ENCODE measurements at regions not wholly inside any gene's neighbourhood (a gene's known extent, or its start where the extent isn't known, plus 50 kb on each side); places are given as distances from the start of the nearest gene placed in this dataset.

DNA sequence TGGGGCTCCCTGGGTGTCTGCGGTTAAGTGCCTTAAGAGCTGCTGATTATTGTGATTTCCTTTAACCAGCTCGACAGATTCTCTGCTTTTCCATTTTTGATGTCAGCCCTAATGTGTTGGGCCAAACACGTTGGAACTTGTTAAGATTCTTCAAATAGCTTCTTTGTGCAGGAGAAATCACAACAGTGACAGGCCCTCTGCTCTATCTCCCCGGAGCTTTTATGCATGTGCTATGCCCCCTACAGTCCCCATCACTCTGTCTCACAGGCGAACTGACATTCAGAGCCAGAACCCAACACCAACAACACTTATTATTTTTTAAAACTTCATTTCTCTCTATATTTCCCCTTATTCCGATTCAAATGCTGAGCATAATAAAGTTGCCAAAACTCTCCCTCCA is 371.7 kb upstream of the CELF4 start:
- no peaks in the 10 kb centered on the region for H3K9me3 ChIP-seq (ENCODE audit: insufficient read depth, low read depth, low read length)
- H3K27me3 ChIP-seq (ENCODE audit: insufficient read depth, low read length) = no peaks in the 10 kb centered on the region
- no peak overlapping the region for H3K27ac ChIP-seq (ENCODE audit: low read depth, low read length)
- no peak overlapping the region for H3K9ac ChIP-seq (ENCODE audit: low read depth, low read length)
- no peaks in the 10 kb centered on the region for H3K36me3 ChIP-seq (ENCODE audit: insufficient read depth, low read length)
- no peaks in the 10 kb centered on the region for H3K4me1 ChIP-seq (ENCODE audit: insufficient read depth, low read length)
- 82% methylated on average over 6 of the region's 6 CpGs for WGBS
- no peak overlapping the region for H3K4me3 ChIP-seq (ENCODE audit: low read length)

DNA sequence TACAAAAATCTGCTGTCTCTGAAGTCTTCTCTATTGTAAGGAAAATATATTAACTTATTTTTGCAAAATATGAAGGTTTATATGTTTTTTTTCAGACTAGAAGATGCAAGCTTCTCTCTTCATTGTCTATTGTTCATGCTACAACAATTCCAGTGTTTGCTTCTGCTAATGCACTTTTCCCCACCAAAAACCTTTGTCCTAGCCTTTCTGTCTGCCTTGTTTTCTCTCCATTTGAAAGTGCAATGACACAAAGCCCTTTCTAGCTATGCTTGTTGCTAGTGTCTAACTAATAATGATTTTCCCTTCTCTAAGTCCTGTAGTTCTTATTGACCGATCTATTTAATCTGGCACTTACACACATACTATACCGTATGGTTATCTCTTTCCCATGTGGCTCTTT is 369.5 kb upstream of the CELF4 start:
- Histone ChIP-seq H3K9me3 (ENCODE audit: insufficient read depth, low read depth, low read length) (peaks cover 13% of the 10 kb centered on the region; the same call in 1 of the 2 replicates), H3K36me3 (ENCODE audit: insufficient read depth, low read length) (no peaks in the 10 kb centered on the region), H3K4me3 (ENCODE audit: low read length) (no peak overlapping the region), H3K27ac (ENCODE audit: low read depth, low read length) (no peak overlapping the region), H3K27me3 (ENCODE audit: insufficient read depth, low read length) (no peaks in the 10 kb centered on the region), H3K4me1 (ENCODE audit: insufficient read depth, low read length) (no peaks in the 10 kb centered on the region), H3K9ac (ENCODE audit: low read depth, low read length) (no peak overlapping the region)
- WGBS = 98% methylated on average over 2 of the region's 2 CpGs

DNA sequence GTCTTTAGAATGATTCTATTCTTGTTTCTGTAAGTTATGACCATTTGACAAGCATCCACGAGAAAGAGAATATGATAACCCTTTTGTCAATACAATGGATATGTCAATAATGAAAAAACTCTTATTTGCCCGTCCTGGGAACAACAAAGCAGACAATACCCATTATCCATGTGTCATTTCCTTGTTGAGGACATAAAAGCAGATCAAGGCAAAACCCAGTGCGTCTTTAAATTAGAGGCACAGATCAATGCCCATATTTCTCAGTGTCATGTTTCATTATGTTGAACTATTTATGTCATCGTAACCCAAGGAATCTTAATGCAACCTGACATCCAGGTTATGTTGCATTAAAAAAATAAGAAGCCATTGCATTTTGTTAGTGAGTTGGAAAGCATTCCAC is 365.0 kb upstream of the CELF4 start:
- WGBS = 89% methylated on average over 4 of the region's 4 CpGs
- no peak overlapping the region for H3K27ac ChIP-seq (ENCODE audit: low read depth, low read length)
- no peaks in the 10 kb centered on the region for H3K4me1 ChIP-seq (ENCODE audit: insufficient read depth, low read length)
- H3K27me3 ChIP-seq (ENCODE audit: insufficient read depth, low read length) = no peaks in the 10 kb centered on the region
- H3K4me3 ChIP-seq (ENCODE audit: low read length) = no peak overlapping the region
- no peak overlapping the region for H3K9ac ChIP-seq (ENCODE audit: low read depth, low read length)
- H3K9me3 ChIP-seq (ENCODE audit: insufficient read depth, low read depth, low read length) = peaks cover 13% of the 10 kb centered on the region; the same call in 1 of the 2 replicates
- H3K36me3 ChIP-seq (ENCODE audit: insufficient read depth, low read length) = no peaks in the 10 kb centered on the region

DNA sequence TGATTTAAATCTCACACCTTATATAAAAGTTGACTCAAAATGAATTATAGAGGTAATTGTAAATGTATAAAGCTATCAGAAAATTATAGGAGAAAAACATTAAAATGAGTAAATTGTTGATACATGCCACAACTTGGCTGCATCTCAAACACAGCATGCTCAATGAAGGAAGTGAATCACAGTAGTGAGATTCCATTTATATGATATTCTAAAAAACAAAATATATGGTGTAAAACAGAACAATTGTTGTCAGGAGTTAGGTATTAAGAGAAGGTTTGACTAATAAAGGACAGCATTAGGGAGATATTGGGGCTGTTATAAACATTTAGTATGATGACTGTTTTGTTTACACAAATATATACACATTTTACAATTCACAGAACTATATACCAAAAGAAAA is 356.6 kb upstream of the CELF4 start:
- Histone ChIP-seq H3K9me3 (ENCODE audit: insufficient read depth, low read depth, low read length) (no peaks in the 10 kb centered on the region), H3K36me3 (ENCODE audit: insufficient read depth, low read length) (no peaks in the 10 kb centered on the region), H3K4me1 (ENCODE audit: insufficient read depth, low read length) (no peaks in the 10 kb centered on the region), H3K27me3 (ENCODE audit: insufficient read depth, low read length) (no peaks in the 10 kb centered on the region), H3K9ac (ENCODE audit: low read depth, low read length) (no peak overlapping the region), H3K4me3 (ENCODE audit: low read length) (no peak overlapping the region), H3K27ac (ENCODE audit: low read depth, low read length) (no peak overlapping the region)

DNA sequence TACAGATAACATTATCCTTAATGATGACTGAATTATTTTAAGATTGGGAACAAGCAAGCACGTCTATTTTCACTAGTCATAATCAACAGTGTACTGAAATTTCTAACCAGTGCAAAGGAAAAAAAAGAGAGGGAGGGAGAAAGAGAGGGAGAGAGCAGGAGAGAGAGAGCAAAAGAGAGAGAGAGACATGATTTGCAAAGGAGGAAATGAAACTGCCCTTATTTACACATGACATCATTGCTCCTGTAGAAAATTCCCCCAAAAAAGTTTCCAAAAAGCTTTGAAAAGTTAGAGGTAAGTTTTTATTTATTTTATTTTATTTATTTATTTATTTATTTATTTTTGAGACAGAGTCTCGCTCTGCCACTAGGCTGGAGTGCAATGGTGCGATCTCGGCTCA is 355.3 kb upstream of the CELF4 start:
- H3K27ac ChIP-seq (ENCODE audit: low read depth, low read length) = no peak overlapping the region
- H3K36me3 ChIP-seq (ENCODE audit: insufficient read depth, low read length) = no peaks in the 10 kb centered on the region
- WGBS = 96% methylated on average over 4 of the region's 4 CpGs
- H3K4me3 ChIP-seq (ENCODE audit: low read length) = no peak overlapping the region
- H3K4me1 ChIP-seq (ENCODE audit: insufficient read depth, low read length) = no peaks in the 10 kb centered on the region
- no peaks in the 10 kb centered on the region for H3K9me3 ChIP-seq (ENCODE audit: insufficient read depth, low read depth, low read length)
- H3K27me3 ChIP-seq (ENCODE audit: insufficient read depth, low read length) = no peaks in the 10 kb centered on the region
- H3K9ac ChIP-seq (ENCODE audit: low read depth, low read length) = no peak overlapping the region

DNA sequence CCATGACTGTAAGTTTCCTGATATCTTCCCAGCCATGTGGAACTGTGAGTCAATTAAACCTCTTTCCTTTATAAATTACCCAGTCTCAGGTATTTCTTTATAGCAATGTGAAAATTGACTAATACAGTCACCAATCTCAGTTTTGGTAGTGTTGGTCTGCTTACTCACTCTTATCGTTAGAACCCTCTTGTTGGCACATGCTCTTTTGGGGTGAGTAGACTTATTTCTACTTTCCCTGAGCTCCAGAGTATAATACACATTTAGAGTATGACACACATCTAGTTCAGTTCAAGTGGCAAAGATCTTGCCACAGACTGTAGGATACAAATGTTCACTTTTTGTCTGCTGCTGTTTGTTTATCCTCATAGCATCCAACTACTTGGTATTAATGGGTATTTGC is 347.5 kb upstream of the CELF4 start:
- Histone ChIP-seq H3K27ac (ENCODE audit: low read depth, low read length) (no peak overlapping the region), H3K4me3 (ENCODE audit: low read length) (no peak overlapping the region), H3K9me3 (ENCODE audit: insufficient read depth, low read depth, low read length) (no peaks in the 10 kb centered on the region), H3K9ac (ENCODE audit: low read depth, low read length) (no peak overlapping the region), H3K36me3 (ENCODE audit: insufficient read depth, low read length) (no peaks in the 10 kb centered on the region), H3K27me3 (ENCODE audit: insufficient read depth, low read length) (no peaks in the 10 kb centered on the region), H3K4me1 (ENCODE audit: insufficient read depth, low read length) (no peaks in the 10 kb centered on the region)
- 100% methylated on average over 1 of the region's 1 CpG for WGBS

DNA sequence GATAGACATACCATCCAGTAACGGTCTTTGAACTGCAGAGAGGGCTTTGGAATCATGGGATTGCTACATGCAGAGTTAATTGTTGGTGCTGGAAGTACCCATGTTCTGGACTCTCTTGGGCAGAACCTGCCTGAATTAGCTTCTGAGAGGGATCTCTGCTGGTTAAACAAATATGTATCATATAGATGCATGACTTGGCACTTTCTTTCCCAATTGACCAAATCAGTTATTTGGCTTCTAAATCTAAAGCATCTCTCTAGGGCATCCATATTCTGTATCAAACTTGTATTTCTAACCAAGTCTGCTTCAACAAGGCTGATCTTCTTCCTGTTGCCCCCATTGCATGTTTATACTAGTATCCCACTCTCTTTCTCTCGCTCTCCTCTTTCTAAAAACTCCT is 336.7 kb upstream of the CELF4 start:
- no peaks in the 10 kb centered on the region for H3K9me3 ChIP-seq (ENCODE audit: insufficient read depth, low read depth, low read length)
- no peak overlapping the region for H3K9ac ChIP-seq (ENCODE audit: low read depth, low read length)
- no peak overlapping the region for H3K27ac ChIP-seq (ENCODE audit: low read depth, low read length)
- no peak overlapping the region for H3K4me3 ChIP-seq (ENCODE audit: low read length)
- no peaks in the 10 kb centered on the region for H3K27me3 ChIP-seq (ENCODE audit: insufficient read depth, low read length)
- 94% methylated on average over 2 of the region's 2 CpGs for WGBS
- H3K36me3 ChIP-seq (ENCODE audit: insufficient read depth, low read length) = no peaks in the 10 kb centered on the region
- H3K4me1 ChIP-seq (ENCODE audit: insufficient read depth, low read length) = no peaks in the 10 kb centered on the region

DNA sequence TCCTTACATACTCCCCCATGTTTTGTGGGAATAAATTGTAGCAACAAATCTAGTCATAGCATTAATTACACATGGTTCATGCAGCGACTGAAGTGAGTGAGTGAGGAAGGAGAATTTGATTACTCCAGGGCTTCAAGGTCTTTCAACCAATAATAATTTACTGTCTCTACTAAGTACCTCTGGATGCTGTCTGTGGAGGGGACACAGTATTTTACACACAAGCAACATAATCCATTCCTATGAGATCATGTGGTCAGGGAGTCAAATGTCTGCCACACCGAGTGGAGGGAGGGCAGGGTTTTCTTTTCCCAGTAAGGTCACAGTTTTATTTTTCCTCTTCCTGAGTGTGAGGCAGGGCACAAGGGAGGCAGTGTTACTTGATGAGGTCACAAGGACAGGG is 334.7 kb upstream of the CELF4 start:
- H3K9me3 ChIP-seq (ENCODE audit: insufficient read depth, low read depth, low read length) = no peaks in the 10 kb centered on the region
- no peak overlapping the region for H3K4me3 ChIP-seq (ENCODE audit: low read length)
- H3K9ac ChIP-seq (ENCODE audit: low read depth, low read length) = no peak overlapping the region
- no peak overlapping the region for H3K27ac ChIP-seq (ENCODE audit: low read depth, low read length)
- no peaks in the 10 kb centered on the region for H3K36me3 ChIP-seq (ENCODE audit: insufficient read depth, low read length)
- WGBS = 90% methylated on average over 1 of the region's 2 CpGs
- no peaks in the 10 kb centered on the region for H3K4me1 ChIP-seq (ENCODE audit: insufficient read depth, low read length)
- H3K27me3 ChIP-seq (ENCODE audit: insufficient read depth, low read length) = no peaks in the 10 kb centered on the region

DNA sequence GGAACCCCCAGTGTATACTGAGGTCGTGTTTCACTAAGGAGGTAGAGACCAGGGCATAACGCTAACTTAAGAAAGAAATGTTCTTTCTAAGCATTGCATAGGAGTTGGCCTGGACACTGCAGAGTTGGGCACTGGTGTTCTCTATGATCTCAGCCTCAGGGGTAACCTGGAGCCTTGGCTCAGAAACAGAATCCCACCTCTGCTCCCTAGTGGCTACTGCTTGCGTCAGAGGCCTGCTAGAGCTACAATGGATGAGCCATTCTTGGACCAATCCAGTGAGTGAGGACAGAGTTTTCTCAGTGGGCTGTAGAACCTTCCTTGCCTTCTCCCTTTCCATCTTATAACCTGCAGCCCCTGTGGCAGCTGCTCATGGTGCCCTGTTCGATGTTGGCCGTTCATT is 324.4 kb upstream of the CELF4 start:
- no peaks in the 10 kb centered on the region for H3K36me3 ChIP-seq (ENCODE audit: insufficient read depth, low read length)
- H3K4me3 ChIP-seq (ENCODE audit: low read length) = no peak overlapping the region
- no peaks in the 10 kb centered on the region for H3K9me3 ChIP-seq (ENCODE audit: insufficient read depth, low read depth, low read length)
- 81% methylated on average over 5 of the region's 5 CpGs for WGBS
- no peaks in the 10 kb centered on the region for H3K4me1 ChIP-seq (ENCODE audit: insufficient read depth, low read length)
- no peak overlapping the region for H3K27ac ChIP-seq (ENCODE audit: low read depth, low read length)
- H3K27me3 ChIP-seq (ENCODE audit: insufficient read depth, low read length) = no peaks in the 10 kb centered on the region
- no peak overlapping the region for H3K9ac ChIP-seq (ENCODE audit: low read depth, low read length)

DNA sequence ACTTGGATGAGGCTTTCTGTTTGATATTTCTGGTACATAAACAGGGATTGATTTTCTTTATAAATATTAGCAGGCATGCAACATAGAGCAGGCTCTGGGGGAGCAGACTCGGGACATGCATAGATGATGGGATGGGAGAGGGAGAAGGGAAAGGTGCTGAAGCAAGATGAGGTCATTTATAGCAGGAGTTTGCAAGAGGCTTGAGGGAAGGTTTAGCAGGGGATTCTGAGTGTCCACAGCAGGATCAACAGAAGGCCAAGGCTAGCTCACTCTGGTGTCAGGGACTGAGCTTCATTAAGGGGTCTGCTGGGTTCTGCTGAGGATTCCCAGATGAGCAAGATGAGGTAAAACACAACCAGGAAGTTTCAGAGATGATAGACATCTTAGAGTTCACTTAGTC is 309.1 kb upstream of the CELF4 start:
- H3K9ac ChIP-seq (ENCODE audit: low read depth, low read length) = no peak overlapping the region
- WGBS = 92% methylated on average over 1 of the region's 1 CpG

DNA sequence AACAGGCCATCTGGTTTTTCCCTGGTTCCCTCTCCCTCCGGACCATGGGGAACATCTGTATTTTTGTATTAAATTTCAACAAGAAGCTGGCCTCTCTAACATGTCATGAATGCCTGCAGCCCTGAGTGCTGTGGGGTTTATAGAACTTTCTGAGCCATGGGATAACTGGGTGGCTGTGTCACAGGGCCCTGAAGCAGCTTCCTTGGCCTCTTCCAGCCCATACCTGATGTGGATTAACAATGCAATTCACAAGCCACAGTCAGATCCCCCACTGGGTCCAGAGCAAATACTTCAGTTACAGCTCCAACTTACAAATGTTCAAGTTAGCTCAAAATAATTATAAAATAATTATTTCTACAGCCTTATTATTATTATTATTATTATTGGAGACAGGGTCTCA is 307.8 kb upstream of the CELF4 start:
- no peak overlapping the region for H3K27ac ChIP-seq (ENCODE audit: low read depth, low read length)

More for the DNA sequence above, 309.1 kb upstream of the CELF4 start:
- H3K27ac ChIP-seq (ENCODE audit: low read depth, low read length) = no peak overlapping the region
- H3K4me3 ChIP-seq (ENCODE audit: low read length) = no peak overlapping the region
- no peaks in the 10 kb centered on the region for H3K36me3 ChIP-seq (ENCODE audit: insufficient read depth, low read length)
- H3K9me3 ChIP-seq (ENCODE audit: insufficient read depth, low read depth, low read length) = no peaks in the 10 kb centered on the region
- H3K4me1 ChIP-seq (ENCODE audit: insufficient read depth, low read length) = no peaks in the 10 kb centered on the region
- no peaks in the 10 kb centered on the region for H3K27me3 ChIP-seq (ENCODE audit: insufficient read depth, low read length)

DNA sequence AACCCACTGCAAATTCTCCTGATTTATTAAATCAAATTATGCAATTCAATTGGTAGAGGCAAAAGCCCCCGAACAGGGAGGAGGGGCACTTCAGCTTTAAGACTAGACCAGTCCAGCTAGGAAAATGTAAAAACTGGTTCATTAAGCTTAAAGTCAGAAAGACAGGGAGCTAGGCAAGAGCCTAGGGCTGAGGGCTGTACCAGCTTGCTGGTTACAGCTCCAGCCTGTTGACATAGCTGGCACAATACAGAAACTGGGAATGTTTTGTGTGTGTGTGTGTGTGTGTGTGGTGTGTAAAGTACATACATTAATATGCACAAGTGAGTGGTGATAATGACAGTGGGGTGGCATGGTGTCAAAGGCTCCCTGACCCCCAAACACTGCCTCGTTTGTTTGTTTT is 307.0 kb upstream of the CELF4 start:
- no peaks in the 10 kb centered on the region for H3K36me3 ChIP-seq (ENCODE audit: insufficient read depth, low read length)
- H3K4me1 ChIP-seq (ENCODE audit: insufficient read depth, low read length) = no peaks in the 10 kb centered on the region
- H3K9ac ChIP-seq (ENCODE audit: low read depth, low read length) = no peak overlapping the region
- no peaks in the 10 kb centered on the region for H3K27me3 ChIP-seq (ENCODE audit: insufficient read depth, low read length)
- 89% methylated on average over 2 of the region's 2 CpGs for WGBS
- H3K4me3 ChIP-seq (ENCODE audit: low read length) = no peak overlapping the region
- H3K27ac ChIP-seq (ENCODE audit: low read depth, low read length) = no peak overlapping the region
- H3K9me3 ChIP-seq (ENCODE audit: insufficient read depth, low read depth, low read length) = no peaks in the 10 kb centered on the region

More for the DNA sequence above, 307.8 kb upstream of the CELF4 start:
- Histone ChIP-seq H3K4me3 (ENCODE audit: low read length) (no peak overlapping the region), H3K9ac (ENCODE audit: low read depth, low read length) (no peak overlapping the region), H3K36me3 (ENCODE audit: insufficient read depth, low read length) (no peaks in the 10 kb centered on the region), H3K27me3 (ENCODE audit: insufficient read depth, low read length) (no peaks in the 10 kb centered on the region), H3K9me3 (ENCODE audit: insufficient read depth, low read depth, low read length) (no peaks in the 10 kb centered on the region), H3K4me1 (ENCODE audit: insufficient read depth, low read length) (no peaks in the 10 kb centered on the region)
- WGBS = no CpG with 5 or more reads among the region's 1 CpG
